Uterus (tissue), 2 donors: ENCODE measurements at regions not wholly inside any gene's neighbourhood (a gene's known extent, or its start where the extent isn't known, plus 50 kb on each side); places are given as distances from the start of the nearest gene placed in this dataset.

Experiments
- POLR2A ChIP-seq, 2 donors: fragments of 450-650 bp; IDR thresholded peaks; one replicate each; pipeline ENCODE4 v1.6.1; 2016; ENCODE audit warnings: antibody characterized with exemption in 2 of 2, mild to moderate bottlenecking in 1 of 2, moderate library complexity in 1 of 2
- TF ChIP-seq, protein P1 (sequence below), 4 experiments: fragments of 200-600 bp in 2 of 4; fragments of 450-650 bp in 2 of 4; sonication (generic) in 2 of 4; IDR thresholded peaks; one replicate each; pipeline ENCODE4 v1.5.1; 2016 to 2019; ENCODE audit warnings: antibody characterized with exemption in 4 of 4, mild to moderate bottlenecking in 2 of 4, moderate library complexity in 1 of 4

DNA sequence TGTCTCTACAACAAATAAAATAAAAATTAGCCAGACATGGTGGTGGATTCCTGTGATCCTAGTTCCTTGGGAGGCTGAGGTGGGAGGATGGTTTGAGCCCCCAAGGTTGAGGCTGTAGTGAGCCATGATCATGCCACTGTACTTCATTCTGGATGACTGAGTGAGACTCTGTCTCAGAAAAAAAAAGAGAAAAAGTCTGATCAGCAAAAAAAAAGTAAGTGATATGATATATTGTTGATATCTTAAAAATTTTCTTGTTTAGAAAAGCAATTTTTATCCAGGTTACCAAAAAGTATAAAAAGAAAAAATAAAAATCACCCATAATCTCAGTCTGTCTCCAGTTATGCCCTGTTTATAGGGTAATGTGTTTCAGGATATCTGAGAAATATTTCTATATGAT is 251.4 kb downstream of the OTOL1 start:
- TF ChIP-seq, protein P1, sequence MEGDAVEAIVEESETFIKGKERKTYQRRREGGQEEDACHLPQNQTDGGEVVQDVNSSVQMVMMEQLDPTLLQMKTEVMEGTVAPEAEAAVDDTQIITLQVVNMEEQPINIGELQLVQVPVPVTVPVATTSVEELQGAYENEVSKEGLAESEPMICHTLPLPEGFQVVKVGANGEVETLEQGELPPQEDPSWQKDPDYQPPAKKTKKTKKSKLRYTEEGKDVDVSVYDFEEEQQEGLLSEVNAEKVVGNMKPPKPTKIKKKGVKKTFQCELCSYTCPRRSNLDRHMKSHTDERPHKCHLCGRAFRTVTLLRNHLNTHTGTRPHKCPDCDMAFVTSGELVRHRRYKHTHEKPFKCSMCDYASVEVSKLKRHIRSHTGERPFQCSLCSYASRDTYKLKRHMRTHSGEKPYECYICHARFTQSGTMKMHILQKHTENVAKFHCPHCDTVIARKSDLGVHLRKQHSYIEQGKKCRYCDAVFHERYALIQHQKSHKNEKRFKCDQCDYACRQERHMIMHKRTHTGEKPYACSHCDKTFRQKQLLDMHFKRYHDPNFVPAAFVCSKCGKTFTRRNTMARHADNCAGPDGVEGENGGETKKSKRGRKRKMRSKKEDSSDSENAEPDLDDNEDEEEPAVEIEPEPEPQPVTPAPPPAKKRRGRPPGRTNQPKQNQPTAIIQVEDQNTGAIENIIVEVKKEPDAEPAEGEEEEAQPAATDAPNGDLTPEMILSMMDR (IDR thresholded peaks at IDR 0.05) = no peak
- no peak for TF ChIP-seq POLR2A (IDR thresholded peaks at IDR 0.05)
